D341Med (cell line): ENCODE measurements at regions not wholly inside any gene's neighbourhood (a gene's known extent, or its start where the extent isn't known, plus 50 kb on each side); places are given as distances from the start of the nearest gene placed in this dataset.
A peak's percentile ranks its signal among the peaks of the same experiment; 100 is the strongest.

Experiments used
- DNase-seq: peaks from one replicate; pipeline ENCODE4 v3.0.0; 2012; ENCODE audit warnings: low spot score

GRCh38 chr18:11320986-11321385, 171.6 kb upstream of the PIEZO2 start:
- DNase-seq, result no peak

GRCh38 chr18:11316546-11316945, 167.2 kb upstream of the PIEZO2 start:
- DNase-seq, result no peak

GRCh38 chr18:11310476-11311086, 161.2 kb upstream of the PIEZO2 start:
- peak; percentile 46 for DNase-seq

GRCh38 chr18:11309172-11309571, 159.8 kb upstream of the PIEZO2 start:
- no peak for DNase-seq

- no peak for DNase-seq
These were observed 159.1 kb upstream of the PIEZO2 start for GRCh38 chr18:11308499-11308898.

- DNase-seq, result no peak
These were observed 158.3 kb upstream of the PIEZO2 start for GRCh38 chr18:11307716-11308115.

GRCh38 chr18:11305507-11305906, 156.1 kb upstream of the PIEZO2 start:
- no peak for DNase-seq

GRCh38 chr18:11304928-11305327, 155.6 kb upstream of the PIEZO2 start:
- no peak for DNase-seq

- DNase-seq, result no peak
These were observed 147.6 kb upstream of the PIEZO2 start for GRCh38 chr18:11296946-11297345.

- DNase-seq, result no peak
These were observed 144.4 kb upstream of the PIEZO2 start for GRCh38 chr18:11293794-11294193.

GRCh38 chr18:11290786-11291185, 141.4 kb upstream of the PIEZO2 start:
- no peak for DNase-seq

- DNase-seq, result no peak
These were observed 139.9 kb upstream of the PIEZO2 start for GRCh38 chr18:11289248-11289647.

- DNase-seq, result no peak
These were observed 139.0 kb upstream of the PIEZO2 start for GRCh38 chr18:11288401-11288800.

GRCh38 chr18:11286431-11286830, 137.1 kb upstream of the PIEZO2 start:
- no peak for DNase-seq

GRCh38 chr18:11284811-11285210, 135.4 kb upstream of the PIEZO2 start:
- DNase-seq, result no peak

- DNase-seq, result no peak
These were observed 135.0 kb upstream of the PIEZO2 start for GRCh38 chr18:11284349-11284748.

GRCh38 chr18:11283479-11284161, 134.3 kb upstream of the PIEZO2 start:
- no peak for DNase-seq

GRCh38 chr18:11279461-11279860, 130.1 kb upstream of the PIEZO2 start:
- no peak for DNase-seq

GRCh38 chr18:11276678-11277077, 127.3 kb upstream of the PIEZO2 start:
- no peak for DNase-seq

GRCh38 chr18:11274144-11274794, 124.9 kb upstream of the PIEZO2 start:
- DNase-seq, result no peak

- DNase-seq, result no peak
These were observed 123.1 kb upstream of the PIEZO2 start for GRCh38 chr18:11272516-11272915.

GRCh38 chr18:11271954-11272353, 122.6 kb upstream of the PIEZO2 start:
- DNase-seq, result no peak

- DNase-seq, result no peak
These were observed 119.9 kb upstream of the PIEZO2 start for GRCh38 chr18:11269257-11269656.
